AG09309 (cell line): ENCODE measurements at regions not wholly inside any gene's neighbourhood (a gene's known extent, or its start where the extent isn't known, plus 50 kb on each side); places are given as distances from the start of the nearest gene placed in this dataset.
"Not testable (repeated sequence)": the region's sequence is repeated elsewhere in the genome, so short reads cannot be mapped to it uniquely, and the experiment has no call there.

Experiments
- DNase-seq: peaks from one replicate; pipeline ENCODE4 v3.0.0-alpha.2; 2010; ENCODE audit warnings: low read depth
- H3K4me3 ChIP-seq: 2 replicates; pipeline ENCODE4 v1.5.1; 2011; ENCODE audit warnings: mild to moderate bottlenecking, low read depth, low read length, moderate library complexity; ENCODE audit not compliant: control insufficient read depth
- TF ChIP-seq, protein P1 (sequence below): IDR thresholded peaks from 2 replicates; pipeline ENCODE4 v1.5.1; 2011; ENCODE audit warnings: mild to moderate bottlenecking, low read depth, low read length, inconsistent platforms; ENCODE audit not compliant: insufficient read depth, control insufficient read depth; ENCODE audit errors: missing control alignments

DNA sequence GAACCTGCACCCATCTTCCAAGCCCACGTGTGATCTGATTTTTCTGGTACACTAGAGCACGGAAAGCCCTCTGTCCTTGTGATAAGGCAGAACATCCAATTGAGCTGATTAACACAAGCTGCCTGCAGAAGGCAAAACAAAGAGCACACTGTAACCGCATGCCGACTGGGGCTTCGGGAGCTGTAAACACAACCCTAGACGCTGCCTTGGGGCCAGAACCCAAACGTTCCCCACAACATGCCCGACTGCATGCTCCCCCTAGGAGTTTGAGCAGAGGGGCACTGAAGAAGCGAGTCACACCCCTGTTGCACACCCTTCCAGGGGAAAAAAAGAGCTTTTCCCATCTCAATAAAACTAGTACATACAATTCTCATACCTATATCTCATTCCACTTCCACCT is 470.7 kb downstream of the HTR1B start:
- no peak for DNase-seq
- no peak overlapping the region for H3K4me3 ChIP-seq
- TF ChIP-seq, protein P1, sequence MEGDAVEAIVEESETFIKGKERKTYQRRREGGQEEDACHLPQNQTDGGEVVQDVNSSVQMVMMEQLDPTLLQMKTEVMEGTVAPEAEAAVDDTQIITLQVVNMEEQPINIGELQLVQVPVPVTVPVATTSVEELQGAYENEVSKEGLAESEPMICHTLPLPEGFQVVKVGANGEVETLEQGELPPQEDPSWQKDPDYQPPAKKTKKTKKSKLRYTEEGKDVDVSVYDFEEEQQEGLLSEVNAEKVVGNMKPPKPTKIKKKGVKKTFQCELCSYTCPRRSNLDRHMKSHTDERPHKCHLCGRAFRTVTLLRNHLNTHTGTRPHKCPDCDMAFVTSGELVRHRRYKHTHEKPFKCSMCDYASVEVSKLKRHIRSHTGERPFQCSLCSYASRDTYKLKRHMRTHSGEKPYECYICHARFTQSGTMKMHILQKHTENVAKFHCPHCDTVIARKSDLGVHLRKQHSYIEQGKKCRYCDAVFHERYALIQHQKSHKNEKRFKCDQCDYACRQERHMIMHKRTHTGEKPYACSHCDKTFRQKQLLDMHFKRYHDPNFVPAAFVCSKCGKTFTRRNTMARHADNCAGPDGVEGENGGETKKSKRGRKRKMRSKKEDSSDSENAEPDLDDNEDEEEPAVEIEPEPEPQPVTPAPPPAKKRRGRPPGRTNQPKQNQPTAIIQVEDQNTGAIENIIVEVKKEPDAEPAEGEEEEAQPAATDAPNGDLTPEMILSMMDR: no peak

DNA sequence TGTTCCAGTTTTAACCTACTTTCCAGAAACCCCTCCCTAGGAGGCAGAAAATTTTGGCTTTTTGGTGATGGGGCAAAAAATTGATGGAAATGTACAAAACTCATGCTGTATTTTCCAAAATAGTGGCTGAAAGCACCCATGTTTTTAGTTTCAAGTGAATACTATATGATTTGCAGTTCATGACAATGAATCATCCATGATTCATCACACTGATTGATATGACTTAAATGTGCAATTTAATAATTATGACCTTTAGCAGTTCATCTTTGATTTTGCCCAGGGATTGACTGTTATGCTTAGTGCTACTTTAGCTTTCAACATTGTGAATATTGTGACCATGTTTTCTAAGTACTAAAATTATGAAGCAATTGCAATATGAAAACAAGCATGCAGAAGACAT is 478.7 kb downstream of the HTR1B start:
- no peak for DNase-seq
- TF ChIP-seq, protein P1: no peak
- H3K4me3 ChIP-seq: no peak overlapping the region

DNA sequence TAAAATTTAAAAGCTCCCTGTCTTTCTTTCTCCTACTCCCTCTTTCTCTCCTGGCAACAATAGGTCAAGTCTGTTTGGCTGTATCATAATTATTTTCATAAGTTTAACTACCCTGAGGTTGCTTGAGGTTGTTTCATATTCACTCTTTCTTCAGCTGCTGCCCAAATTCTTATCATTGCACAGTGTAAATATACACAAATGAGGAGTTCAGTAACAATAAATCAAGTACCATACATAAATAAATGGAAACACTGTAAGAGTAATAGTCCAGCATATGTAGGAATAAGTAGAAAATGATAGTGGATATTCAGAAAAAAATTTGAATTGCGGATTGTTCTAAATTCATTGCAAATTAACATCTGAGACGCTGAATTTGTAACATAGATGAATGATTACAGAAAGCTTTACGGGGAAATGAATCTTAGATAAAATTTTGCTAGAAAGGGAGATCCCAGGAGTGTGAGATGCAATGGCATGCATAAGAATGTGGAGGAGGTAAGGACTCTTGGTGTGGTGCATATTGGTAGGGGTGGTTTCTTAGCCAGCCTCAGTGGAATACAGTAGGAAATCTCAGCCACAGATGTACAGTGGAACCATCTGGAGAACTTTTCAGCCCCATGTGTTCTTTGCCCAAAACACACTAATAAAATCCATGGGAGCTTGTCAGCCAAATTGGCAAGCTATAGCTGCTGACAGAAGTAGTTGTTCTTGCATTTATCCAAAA is 480.7 kb downstream of the HTR1B start:
- H3K4me3 ChIP-seq: no peak overlapping the region
- TF ChIP-seq, protein P1: no peak
- no peak for DNase-seq

DNA sequence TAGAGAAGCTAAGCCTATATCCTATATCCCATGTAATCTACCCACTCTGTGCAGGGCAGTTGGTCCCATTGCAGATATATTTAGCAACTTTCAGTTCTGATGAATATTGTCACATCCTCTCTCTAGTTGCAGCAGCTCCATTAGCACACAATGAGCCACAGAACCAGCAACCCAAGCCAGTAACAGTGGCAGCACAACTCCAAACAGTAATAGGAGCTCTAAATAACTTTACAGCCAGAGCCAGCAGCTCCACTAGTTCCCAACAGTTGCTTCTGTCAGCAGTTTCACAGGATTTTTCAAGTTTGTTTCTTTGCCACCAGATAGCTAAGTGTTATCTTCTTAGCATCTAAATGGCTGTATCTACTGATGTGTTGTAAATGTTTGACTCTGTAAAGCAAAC is 490.8 kb downstream of the HTR1B start:
- TF ChIP-seq, protein P1: no peak
- DNase-seq: no peak

DNA sequence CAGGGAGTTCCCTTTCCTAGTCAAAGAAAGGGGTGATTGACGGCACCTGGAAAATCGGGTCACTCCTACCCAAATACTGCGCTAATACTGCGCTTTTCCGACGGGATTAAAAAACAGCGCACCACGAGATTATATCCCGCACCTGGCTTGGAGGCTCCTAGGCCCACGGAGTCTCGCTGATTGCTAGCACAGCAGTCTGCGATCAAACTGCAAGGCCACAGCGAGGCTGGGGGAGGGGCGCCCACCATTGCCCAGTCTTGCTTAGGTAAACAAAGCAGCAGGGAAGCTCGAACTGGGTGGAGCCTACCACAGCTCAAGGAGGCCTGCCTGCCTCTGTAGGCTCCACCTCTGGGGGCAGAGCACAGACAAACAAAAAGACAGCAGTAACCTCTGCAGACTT is 504.1 kb downstream of the HTR1B start:
- not testable (repeated sequence) for H3K4me3 ChIP-seq, DNase-seq

More for the DNA sequence above, 490.8 kb downstream of the HTR1B start:
- H3K4me3 ChIP-seq: no peak overlapping the region

DNA sequence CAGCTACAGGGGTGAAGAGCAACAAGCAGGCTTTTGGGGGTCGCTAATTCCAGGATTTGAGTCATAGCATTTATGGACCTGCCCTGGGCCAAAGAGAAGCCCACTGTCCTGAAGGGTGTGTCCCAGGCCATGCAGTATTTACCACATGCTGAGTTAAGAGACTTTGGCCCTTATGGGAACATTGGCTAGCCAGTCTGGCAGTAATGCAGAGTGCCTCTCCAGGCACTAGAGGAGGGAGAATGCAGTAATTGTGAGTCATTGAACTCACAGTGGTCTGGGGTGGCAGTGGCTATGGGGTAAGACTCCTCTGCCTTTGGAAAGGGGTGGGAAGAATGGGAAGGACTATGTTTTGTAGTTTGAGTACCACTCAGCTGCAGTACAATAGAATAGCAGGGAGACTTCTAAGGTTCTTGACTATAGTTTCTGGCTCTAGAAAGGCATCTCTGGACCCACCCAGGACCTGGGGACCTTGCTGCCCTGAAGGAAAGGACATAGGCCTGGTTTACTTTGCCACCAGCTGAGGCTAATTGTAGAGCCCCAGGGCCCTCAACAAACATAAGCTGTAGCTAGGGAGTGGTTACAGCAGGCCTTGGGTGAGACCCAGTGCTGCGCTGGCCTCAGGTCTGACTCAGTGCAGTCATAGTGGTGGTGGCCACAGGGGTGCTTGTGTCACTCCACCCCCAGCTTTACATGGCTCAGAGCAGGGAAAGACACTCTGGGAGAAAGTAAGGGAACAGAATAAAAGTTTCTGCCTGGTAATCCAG is 520.9 kb downstream of the HTR1B start:
- TF ChIP-seq, protein P1: no peak
- no peak for DNase-seq
- no peak overlapping the region for H3K4me3 ChIP-seq

DNA sequence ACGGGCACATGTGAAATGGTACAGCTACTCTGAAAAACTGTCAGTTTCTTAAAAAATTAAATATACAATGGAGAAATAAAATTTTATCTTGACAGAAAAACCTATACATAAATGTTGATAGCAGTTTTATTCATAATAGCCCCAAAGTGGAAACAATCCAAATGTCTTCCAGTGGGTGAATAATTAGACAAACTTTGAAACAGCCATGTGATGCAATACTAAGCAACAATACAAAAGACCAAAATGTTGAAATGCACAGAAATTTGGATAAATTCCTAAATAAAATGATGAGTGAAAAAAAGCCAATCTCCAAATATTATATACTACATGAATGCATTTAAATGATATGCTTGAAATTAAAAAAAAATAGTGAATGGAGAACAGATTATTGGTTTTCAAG is 523.1 kb downstream of the HTR1B start:
- TF ChIP-seq, protein P1: no peak
- H3K4me3 ChIP-seq: no peak overlapping the region
- no peak for DNase-seq
